A549 (cell line): ENCODE measurements at regions not wholly inside any gene's neighbourhood (a gene's known extent, or its start where the extent isn't known, plus 50 kb on each side); places are given as distances from the start of the nearest gene placed in this dataset.

Experiments
- ATAC-seq, 2 experiments: fragments of 200-7000 bp in 1 of 2; fragments of >200 bp in 1 of 2; cut with Nextera tagmentation in 1 of 2; cut with Tn5 transposase in 1 of 2; 3 replicates each; pipeline versions ENCODE4 v1.8.0 to v1.9.1; 2018 to 2020; ENCODE audit warnings: mild to moderate bottlenecking in 1 of 2, moderate library complexity in 1 of 2
- CTCF ChIA-PET: fragments of 300-600 bp; sonication (Branson Sonifier 250); formaldehyde crosslinking; extraction: SDS; loops from one replicate; lab custom pipeline; 2021; ENCODE audit warnings: antibody characterized with exemption, inconsistent platforms; lab: Yijun Ruan, JAX
- POLR2A ChIA-PET: fragments of 350-600 bp; formaldehyde crosslinking; extraction: SDS; loops from one replicate; lab custom pipeline; 2021; ENCODE audit warnings: antibody characterized with exemption, inconsistent platforms; lab: Yijun Ruan, JAX
- DNase-seq, 2 experiments: peaks; one replicate each; pipeline versions ENCODE4 v3.0.0 to v3.0.0-alpha.2; 2011 to 2016; ENCODE audit warnings: low read depth in 1 of 2, low spot score in 1 of 2
- FAIRE-seq: peaks from 2 replicates; lab custom pipeline; 2011; peaks lifted over from hg19 to GRCh38; lab: Jason Lieb, UNC
- H3K27ac ChIP-seq, 2 experiments: fragments of >200 bp; sonication (Bioruptor Twin); formaldehyde crosslinking; 3 replicates each; pipeline ENCODE4 v1.5.1; 2016 to 2017
- H3K4me1 ChIP-seq: fragments of >200 bp; sonication (Bioruptor Twin); formaldehyde crosslinking; 3 replicates; pipeline ENCODE4 v1.6.1; 2016
- H3K4me2 ChIP-seq: fragments of >200 bp; sonication (Bioruptor Twin); formaldehyde crosslinking; 3 replicates; pipeline ENCODE4 v1.6.1; 2016
- H3K4me3 ChIP-seq: fragments of >200 bp; sonication (Bioruptor Twin); formaldehyde crosslinking; 3 replicates; pipeline ENCODE4 v1.5.1; 2016
- H3K9me3 ChIP-seq: fragments of >200 bp; sonication (Bioruptor Twin); formaldehyde crosslinking; 3 replicates; pipeline ENCODE4 v1.6.1; 2016
- CHD2 ChIP-seq: fragments of 150-350 bp; IDR thresholded peaks from 2 replicates; pipeline ENCODE4 v1.6.1; 2014; ENCODE audit warnings: low read length; ENCODE audit not compliant: partially characterized antibody
- EHF ChIP-seq: fragments of 250-450 bp; sonication (Bioruptor Pico); IDR thresholded peaks from 2 replicates; pipeline ENCODE4 v1.5.0; 2020; ENCODE audit warnings: mild to moderate bottlenecking
- EHMT2 ChIP-seq: fragments of 200-600 bp; sonication (generic); IDR thresholded peaks from 2 replicates; pipeline ENCODE4 v1.6.1; 2016; ENCODE audit warnings: antibody characterized with exemption, low read depth, mild to moderate bottlenecking, moderate library complexity
- EP300 ChIP-seq, 2 experiments: fragments of >200 bp; sonication (Bioruptor Twin); formaldehyde crosslinking; IDR thresholded peaks; 2 replicates in 1 of 2; 3 replicates in 1 of 2; pipeline ENCODE4 v1.6.1; 2016 to 2017
- HDAC2 ChIP-seq: fragments of 200-600 bp; sonication (generic); IDR thresholded peaks from 2 replicates; pipeline ENCODE4 v1.6.1; 2016
- HOXA7 ChIP-seq: fragments of 250-450 bp; sonication (Bioruptor Pico); IDR thresholded peaks from 2 replicates; pipeline ENCODE4 v1.5.0; 2020; ENCODE audit warnings: mild to moderate bottlenecking, moderate library complexity
- HOXB13 ChIP-seq: fragments of 250-450 bp; sonication (Bioruptor Pico); IDR thresholded peaks from 2 replicates; pipeline ENCODE4 v1.5.0; 2020; ENCODE audit warnings: low read depth, mild to moderate bottlenecking, moderate library complexity
- JUNB ChIP-seq: fragments of >200 bp; sonication (Bioruptor Twin); formaldehyde crosslinking; IDR thresholded peaks from 2 replicates; pipeline ENCODE4 v1.6.1; 2016
- MAFK ChIP-seq: fragments of 450-650 bp; IDR thresholded peaks from 2 replicates; pipeline ENCODE4 v1.6.1; 2014; ENCODE audit not compliant: partially characterized antibody
- MYC ChIP-seq: IDR thresholded peaks from 2 replicates; pipeline ENCODE4 v1.6.1; 2012; ENCODE audit warnings: mild to moderate bottlenecking, inconsistent platforms, low read length, improper control_type of control experiment, borderline replicate concordance
- POLR2A ChIP-seq: IDR thresholded peaks from 2 replicates; pipeline ENCODE4 v1.6.1; 2012; ENCODE audit warnings: mild to moderate bottlenecking, low read length
- SMC3 ChIP-seq: fragments of >200 bp; sonication (Bioruptor Twin); formaldehyde crosslinking; IDR thresholded peaks from 3 replicates; pipeline ENCODE4 v1.6.1; 2018; ENCODE audit warnings: inconsistent platforms
- SREBF2 ChIP-seq: fragments of 450-650 bp; IDR thresholded peaks from 2 replicates; pipeline ENCODE4 v1.6.1; 2014; ENCODE audit warnings: mild to moderate bottlenecking, moderate library complexity
- TP53 ChIP-seq: fragments of 250-450 bp; sonication (Bioruptor Pico); IDR thresholded peaks from 2 replicates; pipeline ENCODE4 v1.5.0; 2021; ENCODE audit warnings: mild to moderate bottlenecking, moderate library complexity
- ZC3H11A ChIP-seq: fragments of 450-650 bp; IDR thresholded peaks from 2 replicates; pipeline ENCODE4 v1.6.1; 2014; ENCODE audit warnings: antibody characterized with exemption, mild to moderate bottlenecking
- WGBS: methylation state at CpG from one replicate; pipeline ENCODE4 v1.1.6; 2017; ENCODE audit errors: missing lambda C conversion rate; 5-methylcytosine and 5-hydroxymethylcytosine counted together
- TF ChIP-seq, protein P1 (sequence below): fragments of 250-450 bp; sonication (Bioruptor Pico); IDR thresholded peaks from 2 replicates; pipeline ENCODE4 v1.5.0; 2020; ENCODE audit warnings: low read depth, mild to moderate bottlenecking, moderate library complexity
- TF ChIP-seq, protein P2 (sequence below): IDR thresholded peaks from 2 replicates; pipeline ENCODE4 v1.6.1; 2012; ENCODE audit warnings: low read depth, borderline replicate concordance
- TF ChIP-seq, protein P3 (sequence below): fragments of >200 bp; sonication (Bioruptor Twin); formaldehyde crosslinking; IDR thresholded peaks from 3 replicates; pipeline ENCODE4 v1.6.1; 2016
- TF ChIP-seq, protein P4 (sequence below): fragments of 450-650 bp; IDR thresholded peaks from 2 replicates; pipeline ENCODE4 v1.6.1; 2014; ENCODE audit warnings: antibody characterized with exemption
- TF ChIP-seq, protein P5 (sequence below): fragments of >200 bp; sonication (Bioruptor Twin); formaldehyde crosslinking; IDR thresholded peaks from 2 replicates; pipeline ENCODE4 v1.6.1; 2016
- TF ChIP-seq, protein P6 (sequence below): fragments of 200-600 bp; sonication (generic); IDR thresholded peaks from 2 replicates; pipeline ENCODE4 v1.6.1; 2016; ENCODE audit warnings: antibody characterized with exemption, mild to moderate bottlenecking, moderate library complexity
- TF ChIP-seq, protein P7 (sequence below): fragments of 250-450 bp; sonication (Bioruptor Pico); IDR thresholded peaks from 2 replicates; pipeline ENCODE4 v1.5.0; 2021; ENCODE audit warnings: mild to moderate bottlenecking, moderate library complexity, borderline replicate concordance
- TF ChIP-seq, protein P8 (sequence below): IDR thresholded peaks from 2 replicates; pipeline ENCODE4 v1.6.1; 2012

DNA sequence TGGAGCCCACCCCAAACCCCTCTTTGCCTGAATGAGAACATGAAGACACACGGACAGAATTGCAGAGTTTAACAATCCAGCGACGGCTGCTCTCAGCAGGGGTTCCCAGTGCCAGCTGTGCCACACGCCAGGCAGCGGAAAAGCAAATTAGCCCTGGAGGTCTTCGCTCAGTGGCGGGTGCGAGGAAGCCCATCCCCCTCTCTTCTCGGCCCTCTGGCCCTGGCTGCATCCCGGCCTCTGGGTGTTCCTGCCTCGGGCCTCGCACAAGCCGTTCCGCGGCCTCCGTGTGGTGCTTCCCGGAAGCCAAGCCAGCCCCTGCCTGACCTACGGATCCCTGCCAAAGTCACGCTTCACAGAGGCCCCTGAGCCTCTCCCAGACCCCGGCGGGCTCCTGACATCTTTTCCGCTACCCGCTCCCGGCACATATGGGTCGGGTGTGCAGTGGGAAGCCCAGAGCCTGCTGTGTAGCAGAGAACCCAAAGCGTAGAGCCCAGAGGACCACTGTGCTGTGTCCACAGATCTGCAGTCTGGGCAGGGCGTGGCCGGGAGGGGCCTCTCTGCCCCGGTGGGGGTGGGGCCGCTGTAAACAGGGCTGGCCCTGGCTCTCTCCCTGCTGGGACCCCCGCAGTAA is 70.7 kb upstream of the GALNT9 start:
- Histone ChIP-seq H3K27ac (no peak overlapping the region), H3K4me3 (no peak overlapping the region), H3K4me1 (peaks cover 10% of the 10 kb centered on the region), H3K4me2 (no peak overlapping the region), H3K9me3 (no peaks in the 10 kb centered on the region)
- WGBS: 87% methylated on average over 26 of the region's 31 CpGs
- FAIRE-seq: no peak
- POLR2A ChIA-PET: no interaction called here
- ATAC-seq: no peak
- DNase-seq: no peak
- TF ChIP-seq JUNB: no peak
- TF ChIP-seq SMC3: no peak
- no peak for TF ChIP-seq EP300 (IDR thresholded peaks at IDR 0.05)
- no peak for TF ChIP-seq EHF
- TF ChIP-seq EHMT2: no peak
- CTCF ChIA-PET: no interaction called here

DNA sequence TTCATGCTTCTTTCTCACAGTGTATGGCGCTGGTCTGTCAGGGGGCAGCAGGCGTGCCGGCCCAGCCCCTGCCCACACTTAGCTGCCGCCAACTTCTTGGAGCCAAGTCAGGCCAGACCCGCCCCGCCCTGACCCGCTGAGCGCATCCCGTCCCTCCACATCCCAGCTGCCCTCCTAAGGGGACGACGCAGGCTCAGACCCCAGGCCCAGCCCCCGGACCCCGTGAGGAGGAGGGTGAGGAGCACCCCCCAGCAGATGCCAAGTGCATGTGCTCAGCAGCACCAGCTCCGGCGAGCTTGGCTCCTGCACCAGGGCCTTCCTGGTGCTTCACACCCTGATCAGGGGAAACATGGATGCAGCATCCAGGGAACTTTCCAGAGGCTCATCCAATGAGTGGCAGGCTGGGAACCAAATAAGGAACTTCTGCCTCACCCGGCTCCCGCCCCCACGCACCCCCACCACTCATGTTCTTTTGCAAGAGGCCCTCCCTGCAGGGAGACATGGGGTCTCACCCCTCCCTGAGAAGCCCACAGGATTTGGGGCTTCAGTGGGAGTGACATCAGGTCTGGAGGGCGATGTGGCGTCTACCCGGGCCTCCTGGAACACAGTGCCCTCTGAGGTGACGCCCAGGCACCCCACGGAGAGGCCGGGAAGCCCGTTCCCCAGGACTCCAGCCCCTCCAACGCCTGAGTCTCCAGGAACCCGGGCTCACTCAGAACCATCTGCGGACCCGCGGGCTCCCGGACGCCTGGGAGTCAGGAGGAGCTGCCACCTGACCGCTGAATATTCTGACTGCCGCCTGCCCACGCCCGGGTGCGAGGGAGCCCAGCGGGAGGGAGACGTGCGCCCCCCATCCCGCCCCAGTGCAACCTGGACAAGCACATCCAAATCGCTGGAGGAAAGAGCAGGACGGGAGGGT is 70.0 kb upstream of the GALNT9 start:
- H3K27ac ChIP-seq: no peak overlapping the region
- no peak overlapping the region for H3K4me3 ChIP-seq
- ChIA-PET POLR2A (no interaction called here), CTCF (no interaction called here)
- no peaks in the 10 kb centered on the region for H3K9me3 ChIP-seq
- DNase-seq (no peak), ATAC-seq (no peak), FAIRE-seq (no peak)
- TF ChIP-seq, protein P1, sequence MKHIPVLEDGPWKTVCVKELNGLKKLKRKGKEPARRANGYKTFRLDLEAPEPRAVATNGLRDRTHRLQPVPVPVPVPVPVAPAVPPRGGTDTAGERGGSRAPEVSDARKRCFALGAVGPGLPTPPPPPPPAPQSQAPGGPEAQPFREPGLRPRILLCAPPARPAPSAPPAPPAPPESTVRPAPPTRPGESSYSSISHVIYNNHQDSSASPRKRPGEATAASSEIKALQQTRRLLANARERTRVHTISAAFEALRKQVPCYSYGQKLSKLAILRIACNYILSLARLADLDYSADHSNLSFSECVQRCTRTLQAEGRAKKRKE (CRISPR knock-in tag): no peak
- TF ChIP-seq, protein P2, sequence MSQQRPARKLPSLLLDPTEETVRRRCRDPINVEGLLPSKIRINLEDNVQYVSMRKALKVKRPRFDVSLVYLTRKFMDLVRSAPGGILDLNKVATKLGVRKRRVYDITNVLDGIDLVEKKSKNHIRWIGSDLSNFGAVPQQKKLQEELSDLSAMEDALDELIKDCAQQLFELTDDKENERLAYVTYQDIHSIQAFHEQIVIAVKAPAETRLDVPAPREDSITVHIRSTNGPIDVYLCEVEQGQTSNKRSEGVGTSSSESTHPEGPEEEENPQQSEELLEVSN: no peak
- no peak for TF ChIP-seq SREBF2
- no peak for TF ChIP-seq EHMT2
- TF ChIP-seq MYC: no peak
- no peak for TF ChIP-seq POLR2A
- TF ChIP-seq, protein P3, sequence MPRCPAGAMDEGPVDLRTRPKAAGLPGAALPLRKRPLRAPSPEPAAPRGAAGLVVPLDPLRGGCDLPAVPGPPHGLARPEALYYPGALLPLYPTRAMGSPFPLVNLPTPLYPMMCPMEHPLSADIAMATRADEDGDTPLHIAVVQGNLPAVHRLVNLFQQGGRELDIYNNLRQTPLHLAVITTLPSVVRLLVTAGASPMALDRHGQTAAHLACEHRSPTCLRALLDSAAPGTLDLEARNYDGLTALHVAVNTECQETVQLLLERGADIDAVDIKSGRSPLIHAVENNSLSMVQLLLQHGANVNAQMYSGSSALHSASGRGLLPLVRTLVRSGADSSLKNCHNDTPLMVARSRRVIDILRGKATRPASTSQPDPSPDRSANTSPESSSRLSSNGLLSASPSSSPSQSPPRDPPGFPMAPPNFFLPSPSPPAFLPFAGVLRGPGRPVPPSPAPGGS: no peak
- TF ChIP-seq, protein P4, sequence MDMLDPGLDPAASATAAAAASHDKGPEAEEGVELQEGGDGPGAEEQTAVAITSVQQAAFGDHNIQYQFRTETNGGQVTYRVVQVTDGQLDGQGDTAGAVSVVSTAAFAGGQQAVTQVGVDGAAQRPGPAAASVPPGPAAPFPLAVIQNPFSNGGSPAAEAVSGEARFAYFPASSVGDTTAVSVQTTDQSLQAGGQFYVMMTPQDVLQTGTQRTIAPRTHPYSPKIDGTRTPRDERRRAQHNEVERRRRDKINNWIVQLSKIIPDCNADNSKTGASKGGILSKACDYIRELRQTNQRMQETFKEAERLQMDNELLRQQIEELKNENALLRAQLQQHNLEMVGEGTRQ: no peak
- no peak for TF ChIP-seq HDAC2
- TF ChIP-seq, protein P5, sequence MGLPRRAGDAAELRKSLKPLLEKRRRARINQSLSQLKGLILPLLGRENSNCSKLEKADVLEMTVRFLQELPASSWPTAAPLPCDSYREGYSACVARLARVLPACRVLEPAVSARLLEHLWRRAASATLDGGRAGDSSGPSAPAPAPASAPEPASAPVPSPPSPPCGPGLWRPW: no peak
- no peak for TF ChIP-seq ZC3H11A
- TF ChIP-seq, protein P6, sequence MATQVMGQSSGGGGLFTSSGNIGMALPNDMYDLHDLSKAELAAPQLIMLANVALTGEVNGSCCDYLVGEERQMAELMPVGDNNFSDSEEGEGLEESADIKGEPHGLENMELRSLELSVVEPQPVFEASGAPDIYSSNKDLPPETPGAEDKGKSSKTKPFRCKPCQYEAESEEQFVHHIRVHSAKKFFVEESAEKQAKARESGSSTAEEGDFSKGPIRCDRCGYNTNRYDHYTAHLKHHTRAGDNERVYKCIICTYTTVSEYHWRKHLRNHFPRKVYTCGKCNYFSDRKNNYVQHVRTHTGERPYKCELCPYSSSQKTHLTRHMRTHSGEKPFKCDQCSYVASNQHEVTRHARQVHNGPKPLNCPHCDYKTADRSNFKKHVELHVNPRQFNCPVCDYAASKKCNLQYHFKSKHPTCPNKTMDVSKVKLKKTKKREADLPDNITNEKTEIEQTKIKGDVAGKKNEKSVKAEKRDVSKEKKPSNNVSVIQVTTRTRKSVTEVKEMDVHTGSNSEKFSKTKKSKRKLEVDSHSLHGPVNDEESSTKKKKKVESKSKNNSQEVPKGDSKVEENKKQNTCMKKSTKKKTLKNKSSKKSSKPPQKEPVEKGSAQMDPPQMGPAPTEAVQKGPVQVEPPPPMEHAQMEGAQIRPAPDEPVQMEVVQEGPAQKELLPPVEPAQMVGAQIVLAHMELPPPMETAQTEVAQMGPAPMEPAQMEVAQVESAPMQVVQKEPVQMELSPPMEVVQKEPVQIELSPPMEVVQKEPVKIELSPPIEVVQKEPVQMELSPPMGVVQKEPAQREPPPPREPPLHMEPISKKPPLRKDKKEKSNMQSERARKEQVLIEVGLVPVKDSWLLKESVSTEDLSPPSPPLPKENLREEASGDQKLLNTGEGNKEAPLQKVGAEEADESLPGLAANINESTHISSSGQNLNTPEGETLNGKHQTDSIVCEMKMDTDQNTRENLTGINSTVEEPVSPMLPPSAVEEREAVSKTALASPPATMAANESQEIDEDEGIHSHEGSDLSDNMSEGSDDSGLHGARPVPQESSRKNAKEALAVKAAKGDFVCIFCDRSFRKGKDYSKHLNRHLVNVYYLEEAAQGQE: no peak
- TF ChIP-seq, protein P7, sequence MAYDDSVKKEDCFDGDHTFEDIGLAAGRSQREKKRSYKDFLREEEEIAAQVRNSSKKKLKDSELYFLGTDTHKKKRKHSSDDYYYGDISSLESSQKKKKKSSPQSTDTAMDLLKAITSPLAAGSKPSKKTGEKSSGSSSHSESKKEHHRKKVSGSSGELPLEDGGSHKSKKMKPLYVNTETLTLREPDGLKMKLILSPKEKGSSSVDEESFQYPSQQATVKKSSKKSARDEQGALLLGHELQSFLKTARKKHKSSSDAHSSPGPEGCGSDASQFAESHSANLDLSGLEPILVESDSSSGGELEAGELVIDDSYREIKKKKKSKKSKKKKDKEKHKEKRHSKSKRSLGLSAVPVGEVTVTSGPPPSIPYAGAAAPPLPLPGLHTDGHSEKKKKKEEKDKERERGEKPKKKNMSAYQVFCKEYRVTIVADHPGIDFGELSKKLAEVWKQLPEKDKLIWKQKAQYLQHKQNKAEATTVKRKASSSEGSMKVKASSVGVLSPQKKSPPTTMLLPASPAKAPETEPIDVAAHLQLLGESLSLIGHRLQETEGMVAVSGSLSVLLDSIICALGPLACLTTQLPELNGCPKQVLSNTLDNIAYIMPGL: no peak
- no peak for TF ChIP-seq HOXA7 (CRISPR knock-in tag)
- no peak for TF ChIP-seq CHD2
- TF ChIP-seq, protein P8, sequence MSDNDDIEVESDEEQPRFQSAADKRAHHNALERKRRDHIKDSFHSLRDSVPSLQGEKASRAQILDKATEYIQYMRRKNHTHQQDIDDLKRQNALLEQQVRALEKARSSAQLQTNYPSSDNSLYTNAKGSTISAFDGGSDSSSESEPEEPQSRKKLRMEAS: no peak
- TF ChIP-seq MAFK: no peak
- TF ChIP-seq EHF: no peak
- TF ChIP-seq TP53 (CRISPR knock-in tag): no peak
- no peak for TF ChIP-seq HOXB13
- H3K4me2 ChIP-seq: no peak overlapping the region
- WGBS: 83% methylated on average over 26 of the region's 43 CpGs
- H3K4me1 ChIP-seq: peaks cover 17% of the 10 kb centered on the region
